Glutamatergic neuron (in vitro differentiated cells): ENCODE measurements at regions not wholly inside any gene's neighbourhood (a gene's known extent, or its start where the extent isn't known, plus 50 kb on each side); places are given as distances from the start of the nearest gene placed in this dataset.
"Not testable (repeated sequence)": the region's sequence is repeated elsewhere in the genome, so short reads cannot be mapped to it uniquely, and the experiment has no call there.

ENCODE experiments used
- DNase-seq: peaks from one replicate; pipeline ENCODE4 v3.0.0; 2022
- H3K27ac Mint-ChIP-seq: one replicate; pipeline ENCODE4 v1.8.0; 2020; ENCODE audit warnings: mild to moderate bottlenecking, mixed read lengths, inconsistent platforms; ENCODE audit not compliant: unreplicated experiment
- H3K27me3 Mint-ChIP-seq: one replicate; pipeline ENCODE4 v1.8.0; 2020; ENCODE audit warnings: mild to moderate bottlenecking, moderate library complexity, mixed read lengths, inconsistent platforms; ENCODE audit not compliant: unreplicated experiment
- H3K36me3 Mint-ChIP-seq: one replicate; pipeline ENCODE4 v1.8.0; 2020; ENCODE audit warnings: mild to moderate bottlenecking, mixed read lengths, inconsistent platforms; ENCODE audit not compliant: unreplicated experiment
- H3K4me1 Mint-ChIP-seq: one replicate; pipeline ENCODE4 v1.8.0; 2020; ENCODE audit warnings: mild to moderate bottlenecking, low read depth, mixed read lengths, inconsistent platforms; ENCODE audit not compliant: unreplicated experiment
- H3K4me3 Mint-ChIP-seq: one replicate; pipeline ENCODE4 v1.8.0; 2020; ENCODE audit warnings: mild to moderate bottlenecking, mixed read lengths, inconsistent platforms; ENCODE audit not compliant: unreplicated experiment
- H3K9me3 Mint-ChIP-seq: one replicate; pipeline ENCODE4 v1.8.0; 2020; ENCODE audit warnings: mild to moderate bottlenecking, moderate library complexity, mixed read lengths, inconsistent platforms; ENCODE audit not compliant: unreplicated experiment
- CTCF ChIP-seq: fragments of 200-600 bp; sonication (generic); IDR thresholded peaks from one replicate; pipeline ENCODE4 v1.5.0; 2021; ENCODE audit not compliant: partially characterized antibody, unreplicated experiment

DNA sequence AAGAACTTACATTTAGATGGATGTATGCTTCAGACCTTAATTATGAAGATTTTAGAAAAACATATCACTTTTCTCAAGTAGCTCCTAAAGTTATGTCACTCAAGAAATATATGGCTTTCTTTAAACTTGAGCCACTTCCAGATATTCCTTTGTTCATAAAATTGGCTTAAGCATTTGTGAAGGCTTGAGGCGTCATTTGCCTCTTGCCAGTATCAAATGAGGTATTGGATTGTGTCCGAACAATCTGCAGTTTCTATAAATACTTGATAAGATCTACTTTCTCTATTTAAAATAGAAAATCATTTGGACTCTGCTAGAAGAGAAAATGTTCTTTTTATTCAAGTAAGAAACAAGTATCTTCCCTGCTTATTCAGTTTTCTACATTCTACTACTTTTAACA lies 102.6 kb downstream of the RSL24D1 start:
- no peaks in the 10 kb centered on the region for H3K36me3 Mint-ChIP-seq
- H3K27me3 Mint-ChIP-seq, result peaks cover 1% of the 10 kb centered on the region
- H3K27ac Mint-ChIP-seq, result no peak overlapping the region
- no peak for TF ChIP-seq CTCF
- DNase-seq, result no peak
- H3K4me3 Mint-ChIP-seq, result no peak overlapping the region
- no peaks in the 10 kb centered on the region for H3K9me3 Mint-ChIP-seq
- no peaks in the 10 kb centered on the region for H3K4me1 Mint-ChIP-seq

DNA sequence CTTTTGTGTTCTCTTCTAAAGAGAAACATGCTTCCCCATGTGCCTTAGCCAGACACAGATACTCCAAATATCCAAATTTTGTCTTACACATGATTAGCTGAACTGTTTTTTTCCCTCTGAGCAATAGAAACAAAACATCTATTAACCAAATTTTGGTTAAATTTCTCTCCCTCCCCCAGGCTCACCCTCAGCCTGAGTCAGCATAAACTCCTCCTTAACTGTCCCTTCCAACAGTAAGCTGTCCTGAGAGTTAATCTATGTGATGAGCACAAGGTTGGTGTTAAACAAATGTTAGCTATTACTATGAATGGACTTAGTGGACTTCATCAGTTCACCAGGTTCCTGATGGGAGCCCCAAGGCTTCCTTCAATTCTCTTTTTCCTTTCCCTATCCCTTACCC lies 108.5 kb downstream of the RSL24D1 start:
- H3K4me1 Mint-ChIP-seq, result no peaks in the 10 kb centered on the region
- no peaks in the 10 kb centered on the region for H3K9me3 Mint-ChIP-seq
- no peaks in the 10 kb centered on the region for H3K27me3 Mint-ChIP-seq
- no peak overlapping the region for H3K4me3 Mint-ChIP-seq
- TF ChIP-seq CTCF, result no peak
- DNase-seq, result no peak
- no peak overlapping the region for H3K27ac Mint-ChIP-seq
- no peaks in the 10 kb centered on the region for H3K36me3 Mint-ChIP-seq

DNA sequence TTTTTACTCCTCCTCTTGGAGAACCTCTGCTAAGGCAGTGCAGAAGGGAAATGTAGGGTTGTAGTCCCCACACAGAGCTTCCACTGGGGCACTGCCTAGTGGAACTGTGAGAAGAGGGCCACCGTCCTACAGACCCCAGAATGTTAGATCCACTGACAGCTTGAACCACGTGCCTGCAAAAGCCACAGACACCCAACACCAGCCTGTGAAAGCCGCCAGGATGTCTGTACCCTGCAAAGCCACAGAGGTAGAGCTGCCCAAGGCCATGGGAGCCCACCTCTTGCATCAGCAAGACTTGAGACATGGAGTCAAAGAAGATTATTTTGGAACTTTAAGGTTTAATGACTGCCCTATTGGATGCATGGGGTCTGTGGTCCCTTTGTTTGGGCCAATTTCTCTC lies 112.1 kb downstream of the RSL24D1 start:
- H3K9me3 Mint-ChIP-seq, result no peaks in the 10 kb centered on the region
- no peak overlapping the region for H3K4me3 Mint-ChIP-seq
- no peak for TF ChIP-seq CTCF
- no peak overlapping the region for H3K27ac Mint-ChIP-seq
- no peaks in the 10 kb centered on the region for H3K36me3 Mint-ChIP-seq
- H3K4me1 Mint-ChIP-seq, result no peaks in the 10 kb centered on the region
- no peak for DNase-seq
- H3K27me3 Mint-ChIP-seq, result peaks cover 1% of the 10 kb centered on the region

DNA sequence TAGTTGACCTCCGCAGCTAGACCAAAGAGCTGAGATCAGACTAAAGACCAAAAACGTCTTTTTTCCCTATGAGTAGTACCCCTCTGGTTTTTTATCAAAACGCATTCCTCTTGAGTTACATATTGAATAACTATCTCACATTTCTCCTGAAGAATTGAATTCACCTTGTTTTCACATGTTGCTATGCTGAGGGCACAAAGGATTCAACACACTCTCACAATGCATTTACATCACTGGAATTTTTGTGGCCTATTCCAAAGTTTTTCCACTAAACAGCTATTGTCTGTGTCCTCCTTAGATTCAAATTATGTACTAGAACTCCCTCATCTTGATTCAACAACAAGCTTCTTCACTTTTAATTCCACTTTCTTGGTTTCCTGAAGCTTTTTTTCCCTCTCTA lies 112.5 kb downstream of the RSL24D1 start:
- Mint-ChIP-seq H3K27ac (no peak overlapping the region), H3K36me3 (no peaks in the 10 kb centered on the region), H3K4me3 (no peak overlapping the region), H3K27me3 (peaks cover 1% of the 10 kb centered on the region), H3K9me3 (no peaks in the 10 kb centered on the region), H3K4me1 (no peaks in the 10 kb centered on the region)
- no peak for TF ChIP-seq CTCF
- DNase-seq, result no peak

DNA sequence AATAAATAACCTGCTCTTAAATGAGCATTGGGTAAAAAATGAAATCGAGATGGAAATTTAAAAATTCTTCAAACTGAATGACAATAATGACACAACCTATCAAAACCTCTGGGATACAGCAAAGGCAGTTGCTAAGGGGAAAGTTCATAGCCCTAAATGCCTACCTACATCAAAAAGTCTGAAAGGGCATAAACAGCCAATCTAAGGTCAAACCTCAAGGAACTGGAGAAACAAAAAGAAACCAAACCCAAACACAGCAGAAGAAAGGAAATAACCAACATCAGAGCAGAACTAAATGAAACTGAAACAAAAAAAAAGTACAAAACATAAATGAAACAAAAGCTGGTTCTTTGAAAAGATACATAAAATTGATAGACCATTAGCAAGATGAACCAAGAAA lies 119.7 kb downstream of the RSL24D1 start:
- DNase-seq, H3K27me3 Mint-ChIP-seq, H3K27ac Mint-ChIP-seq, H3K9me3 Mint-ChIP-seq, H3K36me3 Mint-ChIP-seq, H3K4me1 Mint-ChIP-seq, H3K4me3 Mint-ChIP-seq: not testable (repeated sequence)

DNA sequence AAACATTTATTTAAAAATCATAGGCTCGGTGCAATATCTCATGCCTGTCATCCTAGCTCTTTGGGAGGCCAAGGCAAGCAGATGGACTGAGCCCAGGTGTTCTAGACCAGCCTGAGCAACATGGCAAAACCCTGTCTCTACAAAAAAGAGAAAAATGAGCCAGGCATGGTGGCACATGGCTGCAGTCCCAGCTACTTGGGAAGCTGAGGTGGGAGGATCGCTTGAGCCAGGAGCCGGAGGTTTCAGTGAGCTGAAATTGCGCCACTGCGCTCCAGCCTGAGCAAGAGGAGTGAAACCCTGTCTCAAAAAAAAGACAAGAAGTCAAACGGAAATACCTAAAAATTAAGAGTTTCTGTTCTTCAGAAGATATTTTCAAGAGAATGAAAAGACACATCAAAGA lies 122.3 kb downstream of the RSL24D1 start:
- Mint-ChIP-seq H3K4me3 (no peak overlapping the region), H3K27ac (no peak overlapping the region), H3K36me3 (no peaks in the 10 kb centered on the region), H3K9me3 (no peaks in the 10 kb centered on the region), H3K27me3 (no peaks in the 10 kb centered on the region), H3K4me1 (no peaks in the 10 kb centered on the region)
- TF ChIP-seq CTCF, result no peak
- no peak for DNase-seq

- H3K9me3 Mint-ChIP-seq, DNase-seq, H3K4me1 Mint-ChIP-seq, H3K27ac Mint-ChIP-seq, H3K4me3 Mint-ChIP-seq, H3K27me3 Mint-ChIP-seq: not testable (repeated sequence)
- H3K36me3 Mint-ChIP-seq, result peaks cover 16% of the 10 kb centered on the region
Measured at GRCh38 chr15:55063970-55064369, 132.8 kb downstream of the RSL24D1 start.
